ENCODE measurements at regions not wholly inside any gene's neighbourhood (a gene's known extent, or its start where the extent isn't known, plus 50 kb on each side); places are given as distances from the start of the nearest gene placed in this dataset.

DNA sequence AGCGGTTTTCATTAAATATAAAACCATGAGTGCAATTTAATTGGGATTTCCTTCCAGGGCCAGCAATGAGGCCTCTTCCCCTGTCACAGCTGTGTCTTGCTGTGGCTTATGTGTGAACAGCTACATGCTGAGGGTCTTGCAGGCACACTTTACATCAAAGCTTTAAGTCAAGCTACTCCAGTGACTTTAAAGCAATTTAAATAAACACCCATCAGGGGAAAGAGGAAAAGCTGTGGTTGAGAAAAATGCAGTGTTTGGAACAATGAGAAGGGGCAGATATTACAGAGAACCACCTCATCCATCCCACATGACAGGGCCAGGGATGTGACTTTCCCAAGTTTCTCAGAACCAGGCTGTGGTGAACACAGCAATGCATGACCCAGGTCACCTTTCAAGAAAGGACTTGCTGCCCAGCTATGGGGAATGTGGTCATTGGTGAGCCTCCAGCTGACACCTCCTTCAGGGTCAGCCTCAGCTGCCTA lies 115.9 kb upstream of the LPAR1 start:
- TF ChIP-seq, protein P1, sequence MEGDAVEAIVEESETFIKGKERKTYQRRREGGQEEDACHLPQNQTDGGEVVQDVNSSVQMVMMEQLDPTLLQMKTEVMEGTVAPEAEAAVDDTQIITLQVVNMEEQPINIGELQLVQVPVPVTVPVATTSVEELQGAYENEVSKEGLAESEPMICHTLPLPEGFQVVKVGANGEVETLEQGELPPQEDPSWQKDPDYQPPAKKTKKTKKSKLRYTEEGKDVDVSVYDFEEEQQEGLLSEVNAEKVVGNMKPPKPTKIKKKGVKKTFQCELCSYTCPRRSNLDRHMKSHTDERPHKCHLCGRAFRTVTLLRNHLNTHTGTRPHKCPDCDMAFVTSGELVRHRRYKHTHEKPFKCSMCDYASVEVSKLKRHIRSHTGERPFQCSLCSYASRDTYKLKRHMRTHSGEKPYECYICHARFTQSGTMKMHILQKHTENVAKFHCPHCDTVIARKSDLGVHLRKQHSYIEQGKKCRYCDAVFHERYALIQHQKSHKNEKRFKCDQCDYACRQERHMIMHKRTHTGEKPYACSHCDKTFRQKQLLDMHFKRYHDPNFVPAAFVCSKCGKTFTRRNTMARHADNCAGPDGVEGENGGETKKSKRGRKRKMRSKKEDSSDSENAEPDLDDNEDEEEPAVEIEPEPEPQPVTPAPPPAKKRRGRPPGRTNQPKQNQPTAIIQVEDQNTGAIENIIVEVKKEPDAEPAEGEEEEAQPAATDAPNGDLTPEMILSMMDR (conservative IDR thresholded peaks at IDR 0.05 in 1 of 2, IDR thresholded peaks at IDR 0.05 in 1 of 2; ENCODE audit: extremely low read depth in 1 of 2, insufficient read depth in 1 of 2, low read depth in 1 of 2, low read length in 2 of 2), result no peak
- TF ChIP-seq EZH2 (IDR thresholded peaks at IDR 0.05; ENCODE audit: borderline replicate concordance, low read length), result no peak

All from mammary epithelial cell (primary cell).